ENCODE measurements at regions not wholly inside any gene's neighbourhood (a gene's known extent, or its start where the extent isn't known, plus 50 kb on each side); places are given as distances from the start of the nearest gene placed in this dataset.

- H3K9me3 ChIP-seq, result no peaks in the 10 kb centered on the region
- no peak for DNase-seq
- no peak for TF ChIP-seq CTCF (IDR thresholded peaks at IDR 0.05; ENCODE audit: low read depth, low read length)
- no peak overlapping the region for H3K4me3 ChIP-seq (ENCODE audit: low read depth, low read length)
- H3K36me3 ChIP-seq, result no peaks in the 10 kb centered on the region
- H3K27me3 ChIP-seq, result no peaks in the 10 kb centered on the region
- no peaks in the 10 kb centered on the region for H3K4me1 ChIP-seq
Measured at GRCh38 chr10:83276971-83277370, 862.3 kb upstream of the GHITM start.

GRCh38 chr10:83283151-83283550 is 856.2 kb upstream of the GHITM start:
- DNase-seq, result no peak
- H3K4me3 ChIP-seq (ENCODE audit: low read depth, low read length), result no peak overlapping the region

DNA sequence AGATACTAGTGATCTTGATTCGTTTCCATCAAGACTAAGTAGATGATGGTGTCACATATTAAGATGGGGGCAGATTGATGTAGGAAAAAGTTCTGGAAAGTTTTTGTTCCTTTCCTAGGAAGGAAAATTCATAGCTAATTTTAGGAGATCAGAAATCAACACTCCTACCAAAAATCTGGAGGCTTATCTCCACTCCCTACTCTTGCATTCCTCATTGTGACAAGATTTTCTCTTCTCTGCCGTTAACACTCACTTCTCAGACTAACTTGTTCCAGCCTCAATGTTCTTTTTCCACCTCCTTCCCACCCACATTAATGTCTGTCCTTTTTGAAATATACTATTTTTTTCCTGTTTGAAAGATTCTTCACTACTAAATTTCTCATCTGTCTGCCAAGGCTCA is 851.9 kb upstream of the GHITM start:
- H3K27me3 ChIP-seq, result no peaks in the 10 kb centered on the region

More at GRCh38 chr10:83283151-83283550, 856.2 kb upstream of the GHITM start:
- Histone ChIP-seq H3K27me3 (no peaks in the 10 kb centered on the region), H3K36me3 (no peaks in the 10 kb centered on the region), H3K4me1 (no peaks in the 10 kb centered on the region), H3K9me3 (no peaks in the 10 kb centered on the region)
- no peak for TF ChIP-seq CTCF (IDR thresholded peaks at IDR 0.05; ENCODE audit: low read depth, low read length)

DNA sequence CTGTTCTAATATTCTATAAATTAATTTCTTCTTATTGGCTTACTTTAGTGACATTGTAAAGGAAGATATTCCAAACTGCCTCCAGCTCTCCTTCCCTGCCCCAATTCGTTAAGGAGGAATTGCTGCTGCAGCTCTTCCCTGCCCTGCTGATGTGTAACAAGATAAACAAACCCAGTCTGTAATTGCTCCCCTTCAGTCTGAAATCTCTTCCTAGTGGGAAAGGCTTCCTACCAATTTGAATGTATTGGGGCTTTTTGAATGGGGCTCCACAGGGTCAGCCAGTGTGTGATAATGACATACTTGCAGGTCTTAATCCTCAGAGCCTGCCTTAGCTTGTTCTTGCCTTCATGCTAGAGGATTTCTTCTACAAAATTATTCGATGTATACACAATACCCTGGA is 849.9 kb upstream of the GHITM start:
- Histone ChIP-seq H3K4me3 (ENCODE audit: low read depth, low read length) (no peak overlapping the region), H3K9me3 (no peaks in the 10 kb centered on the region), H3K36me3 (no peaks in the 10 kb centered on the region), H3K4me1 (no peaks in the 10 kb centered on the region), H3K27me3 (no peaks in the 10 kb centered on the region)
- TF ChIP-seq CTCF (IDR thresholded peaks at IDR 0.05; ENCODE audit: low read depth, low read length), result no peak
- DNase-seq, result no peak

More for the DNA sequence above, 851.9 kb upstream of the GHITM start:
- no peak for DNase-seq
- no peak for TF ChIP-seq CTCF (IDR thresholded peaks at IDR 0.05; ENCODE audit: low read depth, low read length)
- H3K4me1 ChIP-seq, result no peaks in the 10 kb centered on the region
- no peak overlapping the region for H3K4me3 ChIP-seq (ENCODE audit: low read depth, low read length)
- no peaks in the 10 kb centered on the region for H3K9me3 ChIP-seq
- H3K36me3 ChIP-seq, result no peaks in the 10 kb centered on the region

DNA sequence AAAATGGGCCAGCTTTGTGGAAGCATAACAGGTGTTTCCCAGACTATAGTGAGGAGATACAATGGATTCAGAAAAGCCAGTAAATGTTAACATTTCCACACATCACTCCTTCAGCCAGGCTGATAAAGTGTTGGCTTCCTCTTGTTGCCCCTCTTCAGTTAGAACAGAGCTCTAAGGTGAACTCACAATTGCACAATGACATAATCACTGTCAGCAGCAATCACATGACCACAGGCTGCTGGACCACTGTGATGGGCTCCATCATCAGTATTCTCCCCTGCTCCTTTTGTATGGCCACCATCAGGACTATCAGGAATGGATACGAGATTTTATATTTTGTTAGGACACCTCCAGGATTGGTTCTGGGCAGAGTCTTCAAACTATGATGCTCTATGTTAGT is 849.4 kb upstream of the GHITM start:
- no peaks in the 10 kb centered on the region for H3K27me3 ChIP-seq
- H3K36me3 ChIP-seq, result no peaks in the 10 kb centered on the region
- no peak for DNase-seq
- TF ChIP-seq CTCF (IDR thresholded peaks at IDR 0.05; ENCODE audit: low read depth, low read length), result no peak
- H3K9me3 ChIP-seq, result no peaks in the 10 kb centered on the region
- no peak overlapping the region for H3K4me3 ChIP-seq (ENCODE audit: low read depth, low read length)
- H3K4me1 ChIP-seq, result no peaks in the 10 kb centered on the region

GRCh38 chr10:83301732-83302131 is 837.6 kb upstream of the GHITM start:
- no peak for TF ChIP-seq CTCF (IDR thresholded peaks at IDR 0.05; ENCODE audit: low read depth, low read length)
- no peaks in the 10 kb centered on the region for H3K36me3 ChIP-seq
- H3K4me1 ChIP-seq, result no peaks in the 10 kb centered on the region
- H3K4me3 ChIP-seq (ENCODE audit: low read depth, low read length), result no peak overlapping the region
- no peak for DNase-seq
- H3K9me3 ChIP-seq, result no peaks in the 10 kb centered on the region
- no peaks in the 10 kb centered on the region for H3K27me3 ChIP-seq

Data from BE2C (cell line).